ENCODE measurements at regions not wholly inside any gene's neighbourhood (a gene's known extent, or its start where the extent isn't known, plus 50 kb on each side); places are given as distances from the start of the nearest gene placed in this dataset.

GRCh38 chr11:69409812-69410645 is 71.4 kb upstream of the LINC01488 start:
- DNase-seq, result peak; percentile 46

DNA sequence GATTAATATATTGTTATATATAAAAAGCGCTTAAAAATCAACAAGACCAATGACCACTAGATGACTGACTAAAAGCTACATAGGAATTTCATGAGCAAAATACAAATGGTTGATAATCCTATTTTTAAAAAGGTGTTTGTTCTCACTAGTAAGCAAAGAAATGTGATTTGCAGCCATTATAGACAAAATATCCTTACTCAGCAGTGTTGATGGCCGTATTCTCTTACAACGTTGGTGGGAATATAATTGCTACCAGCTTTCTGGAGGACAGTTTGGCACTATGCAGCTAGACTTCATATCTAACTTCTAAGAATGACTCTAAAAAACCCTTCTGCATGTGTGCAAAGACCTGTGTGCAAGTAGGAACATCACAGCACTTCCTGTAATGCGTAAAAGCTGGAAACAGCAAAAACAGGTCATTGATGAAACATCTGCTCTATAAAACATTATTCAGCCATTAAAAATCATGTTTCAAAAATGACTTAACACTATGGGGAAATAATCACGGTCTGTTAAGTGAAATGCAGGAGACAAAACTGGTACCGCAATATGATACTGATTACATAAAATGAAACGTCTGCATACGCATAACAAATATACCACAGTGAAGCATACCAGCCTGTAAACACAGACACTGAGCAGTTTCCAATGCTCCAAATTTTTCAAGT is 70.1 kb upstream of the LINC01488 start:
- intact Hi-C loops (cut with DNase I), result no loop called here
- Histone ChIP-seq H3K36me3 (no peaks in the 10 kb centered on the region), H3K4me3 (no peak overlapping the region), H3K27ac (no peak overlapping the region), H3K4me1 (peaks cover 0 to 5% (median 0%) of the 10 kb centered on the region in 4 donors), H3K9me3 (no peaks in the 10 kb centered on the region), H3K27me3 (no peaks in the 10 kb centered on the region)
- TF ChIP-seq POLR2A (IDR thresholded peaks at IDR 0.05), result no peak
- TF ChIP-seq EP300 (IDR thresholded peaks at IDR 0.05), result no peak
- no peak for TF ChIP-seq POLR2AphosphoS5 (IDR thresholded peaks at IDR 0.05)
- TF ChIP-seq, protein P1, sequence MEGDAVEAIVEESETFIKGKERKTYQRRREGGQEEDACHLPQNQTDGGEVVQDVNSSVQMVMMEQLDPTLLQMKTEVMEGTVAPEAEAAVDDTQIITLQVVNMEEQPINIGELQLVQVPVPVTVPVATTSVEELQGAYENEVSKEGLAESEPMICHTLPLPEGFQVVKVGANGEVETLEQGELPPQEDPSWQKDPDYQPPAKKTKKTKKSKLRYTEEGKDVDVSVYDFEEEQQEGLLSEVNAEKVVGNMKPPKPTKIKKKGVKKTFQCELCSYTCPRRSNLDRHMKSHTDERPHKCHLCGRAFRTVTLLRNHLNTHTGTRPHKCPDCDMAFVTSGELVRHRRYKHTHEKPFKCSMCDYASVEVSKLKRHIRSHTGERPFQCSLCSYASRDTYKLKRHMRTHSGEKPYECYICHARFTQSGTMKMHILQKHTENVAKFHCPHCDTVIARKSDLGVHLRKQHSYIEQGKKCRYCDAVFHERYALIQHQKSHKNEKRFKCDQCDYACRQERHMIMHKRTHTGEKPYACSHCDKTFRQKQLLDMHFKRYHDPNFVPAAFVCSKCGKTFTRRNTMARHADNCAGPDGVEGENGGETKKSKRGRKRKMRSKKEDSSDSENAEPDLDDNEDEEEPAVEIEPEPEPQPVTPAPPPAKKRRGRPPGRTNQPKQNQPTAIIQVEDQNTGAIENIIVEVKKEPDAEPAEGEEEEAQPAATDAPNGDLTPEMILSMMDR (IDR thresholded peaks at IDR 0.05), result no peak
- WGBS, 2 donors, result 80 to 86% methylated on average over 8 of the region's 8 CpGs
- no peak for DNase-seq

More at GRCh38 chr11:69409812-69410645, 71.4 kb upstream of the LINC01488 start:
- no peaks in the 10 kb centered on the region for H3K9me3 ChIP-seq
- H3K4me3 ChIP-seq, result no peak overlapping the region
- no peaks in the 10 kb centered on the region for H3K36me3 ChIP-seq
- intact Hi-C loops (cut with DNase I), result no loop called here
- H3K4me1 ChIP-seq, result no peaks in the 10 kb centered on the region
- TF ChIP-seq, protein P1 (IDR thresholded peaks at IDR 0.05), result no peak
- TF ChIP-seq POLR2A (IDR thresholded peaks at IDR 0.05), result no peak
- no peak for TF ChIP-seq EP300 (IDR thresholded peaks at IDR 0.05)
- no peak for TF ChIP-seq POLR2AphosphoS5 (IDR thresholded peaks at IDR 0.05)
- H3K27ac ChIP-seq, result no peak overlapping the region
- no peaks in the 10 kb centered on the region for H3K27me3 ChIP-seq
- WGBS, 2 donors, result 70 to 73% methylated on average over 13 of the region's 13 CpGs

DNA sequence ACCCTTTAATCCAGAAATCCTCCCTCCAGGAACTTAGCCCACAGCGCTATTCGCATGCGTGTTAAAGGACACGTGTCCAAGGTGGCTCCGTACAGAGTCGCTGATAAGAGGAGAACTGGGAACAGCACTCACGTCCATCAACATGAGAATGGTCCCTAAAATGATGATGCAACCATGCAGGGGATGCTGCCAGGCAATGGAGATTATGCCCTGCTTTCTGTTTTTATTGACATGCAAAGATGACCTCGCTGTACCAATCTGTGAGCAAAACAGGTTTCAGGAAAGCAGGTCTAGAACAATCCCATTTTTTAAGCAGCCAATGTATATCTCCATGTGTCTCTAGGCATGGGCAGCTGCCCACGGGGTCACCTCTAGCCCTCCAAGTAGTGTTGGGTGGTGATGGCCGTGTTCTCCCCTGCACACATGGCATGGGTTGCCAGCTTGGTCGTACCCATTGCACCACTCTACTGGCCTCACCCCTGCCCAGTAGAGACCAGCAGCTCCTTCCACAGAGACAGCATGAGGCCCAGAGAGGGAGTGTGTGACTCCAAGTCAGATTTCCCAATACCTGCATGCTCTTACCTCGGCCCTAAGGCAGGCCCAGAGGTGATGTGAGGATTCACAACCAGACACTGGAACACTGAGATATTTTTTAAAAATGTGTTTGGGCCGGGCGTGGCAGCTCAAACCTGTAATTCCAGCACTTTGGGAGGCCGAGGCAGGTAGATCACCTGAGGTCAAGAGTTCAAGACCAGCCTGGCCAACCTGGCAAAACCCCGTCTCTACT is 68.3 kb upstream of the LINC01488 start:
- peaks cover 0 to 9% (median 0%) of the 10 kb centered on the region in 4 donors for H3K4me1 ChIP-seq
- 79 to 92% methylated on average over 16 of the region's 16 CpGs for WGBS, 2 donors
- no peak for DNase-seq
- H3K27me3 ChIP-seq, result no peaks in the 10 kb centered on the region
- intact Hi-C loops (cut with DNase I), result no loop called here
- no peak overlapping the region for H3K4me3 ChIP-seq
- no peak overlapping the region for H3K27ac ChIP-seq
- no peaks in the 10 kb centered on the region for H3K9me3 ChIP-seq
- H3K36me3 ChIP-seq, result no peaks in the 10 kb centered on the region
- TF ChIP-seq POLR2A (IDR thresholded peaks at IDR 0.05) (no peak), EP300 (IDR thresholded peaks at IDR 0.05) (no peak), POLR2AphosphoS5 (IDR thresholded peaks at IDR 0.05) (no peak)

- intact Hi-C loops (cut with DNase I), result no loop called here
- WGBS, 2 donors, result 94 to 95% methylated on average over 4 of the region's 4 CpGs
- Histone ChIP-seq H3K9me3 (no peaks in the 10 kb centered on the region), H3K4me3 (no peak overlapping the region), H3K27ac (no peak overlapping the region), H3K36me3 (no peaks in the 10 kb centered on the region), H3K4me1 (peaks cover 0 to 9% (median 0%) of the 10 kb centered on the region in 4 donors), H3K27me3 (no peaks in the 10 kb centered on the region)
- TF ChIP-seq EP300 (IDR thresholded peaks at IDR 0.05) (no peak), POLR2AphosphoS5 (IDR thresholded peaks at IDR 0.05) (no peak), POLR2A (IDR thresholded peaks at IDR 0.05) (no peak)
- TF ChIP-seq, protein P1 (IDR thresholded peaks at IDR 0.05), result no peak
- DNase-seq, result no peak
These were observed 67.5 kb upstream of the LINC01488 start for GRCh38 chr11:69413993-69414392.

All from sigmoid colon (tissue), 6 donors.